Suprapubic skin (tissue), 4 donors: ENCODE measurements at regions not wholly inside any gene's neighbourhood (a gene's known extent, or its start where the extent isn't known, plus 50 kb on each side); places are given as distances from the start of the nearest gene placed in this dataset.

Source experiments
- CTCF ChIP-seq, 2 donors: fragments of 200-600 bp in 1 of 2; fragments of 450-650 bp in 1 of 2; sonication (generic) in 1 of 2; IDR thresholded peaks; one replicate each; pipeline ENCODE4 v1.5.1; 2016 to 2019; ENCODE audit warnings: antibody characterized with exemption in 2 of 2, mild to moderate bottlenecking in 1 of 2, moderate library complexity in 1 of 2
- POLR2A ChIP-seq, 2 donors: fragments of 450-650 bp; IDR thresholded peaks; one replicate each; pipeline ENCODE4 v1.6.1; 2017; ENCODE audit warnings: antibody characterized with exemption in 2 of 2, mild to moderate bottlenecking in 2 of 2, moderate library complexity in 2 of 2
- POLR2AphosphoS5 ChIP-seq, 3 donors: sonication (generic); formaldehyde crosslinking; IDR thresholded peaks; one replicate each; pipeline ENCODE4 v1.6.1; 2017; ENCODE audit warnings: antibody characterized with exemption in 3 of 3

DNA sequence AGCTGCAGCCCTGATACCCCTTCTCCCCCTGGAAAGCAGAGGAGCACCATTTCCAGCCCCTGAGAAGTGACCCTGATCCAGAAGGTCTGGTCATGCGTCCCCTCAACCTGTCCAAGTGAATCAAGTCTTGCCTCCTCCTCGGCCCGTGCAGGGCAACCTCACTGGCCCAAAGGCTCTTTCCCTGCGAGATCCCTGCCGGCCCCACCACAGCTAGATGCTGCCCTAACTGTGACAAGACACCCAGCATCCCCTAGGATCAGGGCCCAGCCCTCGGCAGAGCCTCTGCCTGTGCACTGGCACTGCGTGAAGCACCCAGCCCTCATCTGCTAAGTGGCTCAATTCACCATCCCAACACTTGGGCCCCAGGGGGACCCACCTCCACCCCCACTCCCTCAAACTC lies 155.1 kb downstream of the NUP210 start:
- TF ChIP-seq CTCF (IDR thresholded peaks at IDR 0.05), result no peak
- TF ChIP-seq POLR2A (IDR thresholded peaks at IDR 0.05), result no peak
- TF ChIP-seq POLR2AphosphoS5 (IDR thresholded peaks at IDR 0.05), result no peak
